ENCODE measurements at regions not wholly inside any gene's neighbourhood (a gene's known extent, or its start where the extent isn't known, plus 50 kb on each side); places are given as distances from the start of the nearest gene placed in this dataset.

GRCh38 chr2:173571021-173571821 lies 216.5 kb downstream of the CDCA7 start:
- no peak overlapping the region for H2AFZ ChIP-seq (ENCODE audit: low read length)
- DNase-seq (ENCODE audit: low spot score) (peak; percentile 26), ATAC-seq (peak; percentile 65), FAIRE-seq (no peak)
- POLR2A ChIA-PET = no interaction called here
- CTCF ChIA-PET (ENCODE audit: low intra/inter-chr PET ratio, low total read pairs) = interaction anchor here (1.3 kb wide), 1 partner anchor 178 kb away, joined by 4 read pairs; no protein-coding TSS in a partner anchor
- H3K9ac ChIP-seq (ENCODE audit: insufficient read depth, low read depth, low read length) = no peak overlapping the region
- TF ChIP-seq ZFP1 (CRISPR knock-in tag; IDR thresholded peaks at IDR 0.05) (no peak), PLSCR1 (CRISPR knock-in tag; IDR thresholded peaks at IDR 0.05; ENCODE audit: borderline replicate concordance) (no peak), YEATS2 (CRISPR knock-in tag; IDR thresholded peaks at IDR 0.05; ENCODE audit: borderline replicate concordance) (no peak), ZNF275 (CRISPR knock-in tag; IDR thresholded peaks at IDR 0.05; ENCODE audit: borderline replicate concordance) (no peak), STAG1 (CRISPR knock-in tag; IDR thresholded peaks at IDR 0.05) (peak; percentile 62), ZNF414 (CRISPR knock-in tag; IDR thresholded peaks at IDR 0.05) (no peak), ZNF572 (CRISPR knock-in tag; IDR thresholded peaks at IDR 0.05) (no peak), NR2F2 (IDR thresholded peaks at IDR 0.05; ENCODE audit: borderline replicate concordance, low read depth) (no peak), ZNF513 (CRISPR knock-in tag; conservative IDR thresholded peaks at IDR 0.05) (no peak), CTCF (CRISPR knock-in tag; IDR thresholded peaks at IDR 0.05) (peak; percentile 47), HDAC6 (IDR thresholded peaks at IDR 0.05; ENCODE audit: low read depth, low read length) (no peak), GPBP1L1 (CRISPR knock-in tag; IDR thresholded peaks at IDR 0.05) (no peak)
- no peak overlapping the region for H3K27ac ChIP-seq (ENCODE audit: extremely low read length, insufficient read depth, low read length)
- no peak overlapping the region for H3K4me3 ChIP-seq (replicated peaks in 1 of 3; ENCODE audit: insufficient read depth in 1 of 3, low read depth in 2 of 3, low read length in 3 of 3)
- H4K20me1 ChIP-seq (ENCODE audit: insufficient read depth, low read length) = no peaks in the 10 kb centered on the region
- no peaks in the 10 kb centered on the region for H3K36me3 ChIP-seq (replicated peaks in 1 of 2; ENCODE audit: control insufficient read depth in 1 of 2, insufficient read depth in 2 of 2, low read length in 2 of 2)
- H3K27me3 ChIP-seq (ENCODE audit: control insufficient read depth in 1 of 2, insufficient read depth in 2 of 2, low read length in 2 of 2) = peaks cover 0 to 14% of the 10 kb centered on the region in 2 experiments; a peak in 2 of 5 replicates
- H3K4me1 ChIP-seq (ENCODE audit: insufficient read depth, low read length) = no peaks in the 10 kb centered on the region
- no peaks in the 10 kb centered on the region for H3K9me3 ChIP-seq (ENCODE audit: low read length)
- no peaks in the 10 kb centered on the region for H3K79me2 ChIP-seq (ENCODE audit: insufficient read depth, low read length)
- WGBS (ENCODE audit: low lambda C conversion rate) = 13% methylated on average over 10 of the region's 10 CpGs
- BruUV-seq (replicated peaks) = no TSS peak
- in situ Hi-C loops (cut with HindIII; ENCODE audit: extremely low pct_ligation_motif_present, low pct_unique_long_range_greater_than_20kb) = loop anchor here (10.0 kb wide), 1 partner anchor 774 kb away; no protein-coding TSS in a partner anchor
- no peak overlapping the region for H3K4me2 ChIP-seq (ENCODE audit: low read depth, low read length)
- intact Hi-C loops (cut with micrococcal nuclease; ENCODE audit: unreplicated experiment) = loop anchor here (1.0 kb wide), 2 partner anchors 178 to 770 kb away; no protein-coding TSS in a partner anchor

Measured in HepG2 (cell line).